GM18526 (cell line): ENCODE measurements at regions not wholly inside any gene's neighbourhood (a gene's known extent, or its start where the extent isn't known, plus 50 kb on each side); places are given as distances from the start of the nearest gene placed in this dataset.

Experiments used
- POLR2A ChIP-seq: IDR thresholded peaks from 3 replicates; pipeline ENCODE4 v1.6.1; 2011; ENCODE audit not compliant: insufficient read length; ENCODE audit errors: extremely low read depth

DNA sequence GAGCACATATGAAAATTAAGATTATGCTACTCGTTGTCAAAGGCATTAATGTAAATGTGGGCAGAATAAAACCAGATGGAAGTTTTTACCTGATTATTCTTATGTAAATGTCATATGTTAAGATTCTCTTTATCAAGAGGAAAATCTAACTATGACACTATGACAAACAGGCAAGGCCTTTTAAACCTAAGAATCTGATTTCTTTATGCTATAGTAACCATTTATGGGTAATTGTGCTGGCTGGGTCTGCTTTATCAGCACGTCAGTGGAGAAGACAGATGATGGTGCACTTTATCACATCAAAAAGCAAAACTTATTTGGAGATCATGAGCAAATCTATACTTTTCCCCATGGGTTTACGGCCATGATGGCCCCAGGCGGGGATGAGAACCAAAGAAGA is 412.0 kb upstream of the NOX3 start:
- TF ChIP-seq POLR2A = no peak

DNA sequence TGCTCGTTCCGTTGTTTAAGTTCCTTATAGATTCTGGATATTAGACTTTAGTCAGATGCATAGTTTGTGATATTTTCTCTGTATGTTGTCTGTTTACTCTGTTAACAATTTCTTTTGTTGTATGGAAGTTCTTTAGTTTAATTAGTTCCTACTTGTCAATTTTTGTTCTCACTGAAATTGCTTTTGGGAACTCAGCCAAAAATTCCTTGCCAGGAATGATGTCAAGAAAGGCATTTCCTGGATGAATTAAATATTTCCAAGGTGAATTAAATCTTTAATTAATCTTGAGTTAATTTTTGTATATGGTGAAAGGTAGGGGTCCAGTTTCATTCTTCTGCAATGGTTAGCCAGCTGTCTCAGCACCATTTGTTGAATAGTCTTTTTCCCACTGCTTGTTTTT is 406.2 kb upstream of the NOX3 start:
- no peak for TF ChIP-seq POLR2A

DNA sequence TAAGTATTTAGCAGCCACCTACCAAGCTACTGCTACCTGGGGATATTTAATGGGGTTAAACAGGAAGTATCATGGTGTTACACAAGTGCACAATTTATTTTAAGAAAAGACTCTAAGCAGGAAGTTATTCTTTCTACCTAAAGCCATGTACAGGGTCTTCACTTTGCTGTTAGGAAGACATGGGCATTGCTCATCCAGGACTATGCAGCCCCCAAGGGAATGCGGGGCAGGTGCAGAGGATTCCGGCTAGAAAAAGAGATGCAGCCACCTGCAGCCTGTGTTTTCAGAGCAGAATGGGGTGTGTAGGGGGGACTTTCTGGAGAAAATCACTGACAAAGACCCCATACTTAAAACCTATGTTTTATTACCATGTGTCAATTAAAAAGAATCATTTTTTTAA is 399.1 kb upstream of the NOX3 start:
- no peak for TF ChIP-seq POLR2A

DNA sequence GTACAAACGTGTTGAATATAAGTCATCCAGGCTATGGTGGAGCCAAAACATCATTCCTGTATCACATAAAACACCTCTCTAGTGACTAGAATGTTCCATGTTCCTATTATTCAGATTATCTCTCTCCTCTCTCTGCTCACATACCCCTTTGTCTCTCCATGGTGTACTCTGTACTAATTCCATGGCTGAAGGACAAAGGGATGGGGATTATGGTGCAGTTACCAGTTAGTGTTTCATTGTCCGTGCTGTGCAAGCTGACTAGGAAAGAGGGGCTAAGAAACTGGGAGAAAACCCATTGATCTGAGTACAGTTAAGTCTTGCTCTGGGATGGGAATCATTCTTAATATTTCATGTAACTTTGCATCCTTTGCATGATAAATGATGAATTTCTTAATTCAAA is 397.4 kb upstream of the NOX3 start:
- no peak for TF ChIP-seq POLR2A

DNA sequence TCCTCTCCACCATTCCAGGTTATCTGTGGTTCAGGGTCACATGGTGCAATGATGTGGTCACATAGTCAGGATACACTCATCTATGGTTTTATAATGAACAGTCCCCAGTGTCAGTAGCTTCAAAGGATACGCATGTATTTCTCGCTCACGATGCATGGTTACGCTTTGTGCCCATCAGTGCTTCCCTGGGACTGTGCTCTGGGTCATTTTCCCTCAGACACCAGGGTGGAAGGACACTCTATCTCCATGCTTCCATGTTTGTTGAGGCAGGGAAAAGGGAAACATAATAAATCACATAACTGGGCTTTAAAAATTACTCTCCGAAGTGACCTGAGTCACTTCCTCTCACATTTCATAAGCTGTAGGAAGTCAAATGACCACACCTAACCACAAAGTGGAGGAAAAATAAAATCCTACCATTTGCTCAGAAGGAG is 394.8 kb upstream of the NOX3 start:
- TF ChIP-seq POLR2A = no peak

DNA sequence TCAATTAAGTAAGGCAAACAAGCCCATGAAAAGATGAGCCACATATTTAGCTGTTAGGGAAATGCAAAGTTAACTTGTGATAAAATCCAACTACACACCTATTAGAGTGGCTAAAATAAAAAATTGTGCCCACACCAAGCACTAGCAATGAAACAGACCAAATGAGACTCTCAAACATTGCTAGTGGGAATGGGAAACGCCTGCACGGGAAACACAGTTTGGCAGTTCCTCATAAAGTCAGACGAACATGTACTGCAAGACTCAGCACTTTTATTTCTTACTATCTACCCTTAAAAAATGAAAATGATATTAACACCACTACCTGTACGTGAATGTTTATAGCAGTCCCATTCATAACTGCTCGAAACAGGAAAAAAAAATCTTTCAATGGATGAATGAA is 392.1 kb upstream of the NOX3 start:
- TF ChIP-seq POLR2A = no peak

DNA sequence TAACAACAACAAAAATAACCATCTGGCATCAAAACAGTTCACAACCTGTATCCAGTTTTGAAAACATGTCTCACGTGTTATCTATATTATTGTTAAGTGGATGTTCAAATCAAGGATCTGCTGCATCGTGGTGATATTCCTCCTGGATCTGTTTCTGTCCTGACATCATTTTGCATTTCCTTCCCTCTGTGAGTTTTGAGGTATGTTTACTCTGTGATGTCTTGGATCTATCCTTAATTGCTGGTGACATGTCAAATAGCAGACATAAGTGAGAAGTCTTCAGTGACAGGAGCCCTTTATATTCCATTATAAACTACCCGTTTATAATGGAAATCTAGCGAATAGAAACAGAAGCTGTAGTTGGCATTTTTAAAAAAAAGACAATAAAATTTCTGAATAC is 381.8 kb upstream of the NOX3 start:
- no peak for TF ChIP-seq POLR2A

DNA sequence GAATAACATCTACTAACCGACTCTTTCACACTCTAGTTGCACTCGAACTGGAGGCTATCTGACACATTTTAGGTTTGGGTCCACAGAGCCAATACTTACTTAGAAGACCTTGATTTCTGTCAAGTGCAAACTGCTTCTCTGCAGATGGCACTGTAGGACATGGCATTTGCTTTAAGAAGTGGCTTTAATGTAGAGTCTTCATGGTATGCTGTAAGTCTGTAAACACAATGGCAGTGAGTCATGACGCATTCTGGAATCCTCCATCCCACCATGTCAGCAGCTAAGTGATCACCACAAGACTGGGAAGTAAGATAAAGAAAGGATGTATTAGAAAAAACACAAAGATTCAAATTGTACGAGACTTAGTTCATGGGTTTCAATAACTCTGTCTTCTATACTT is 377.0 kb upstream of the NOX3 start:
- TF ChIP-seq POLR2A = no peak

DNA sequence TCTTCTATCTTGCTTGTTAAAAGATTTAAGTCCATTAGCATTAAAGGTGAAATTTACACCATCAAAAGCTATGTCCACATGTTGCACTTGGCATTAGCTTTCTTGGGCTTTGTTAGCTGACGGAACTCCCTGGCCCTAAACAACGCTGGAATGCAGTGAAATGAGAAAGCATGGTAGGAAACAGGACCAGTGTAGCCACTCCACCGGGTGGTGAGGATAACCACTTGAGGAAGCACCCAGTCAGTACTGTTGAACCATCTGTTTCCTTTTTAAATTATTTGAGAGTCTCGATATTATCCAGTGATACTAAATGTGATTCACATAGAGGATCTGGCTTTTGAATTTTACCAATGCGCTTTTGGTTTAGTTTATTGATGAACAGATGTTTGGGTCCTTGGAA is 374.9 kb upstream of the NOX3 start:
- TF ChIP-seq POLR2A = no peak

DNA sequence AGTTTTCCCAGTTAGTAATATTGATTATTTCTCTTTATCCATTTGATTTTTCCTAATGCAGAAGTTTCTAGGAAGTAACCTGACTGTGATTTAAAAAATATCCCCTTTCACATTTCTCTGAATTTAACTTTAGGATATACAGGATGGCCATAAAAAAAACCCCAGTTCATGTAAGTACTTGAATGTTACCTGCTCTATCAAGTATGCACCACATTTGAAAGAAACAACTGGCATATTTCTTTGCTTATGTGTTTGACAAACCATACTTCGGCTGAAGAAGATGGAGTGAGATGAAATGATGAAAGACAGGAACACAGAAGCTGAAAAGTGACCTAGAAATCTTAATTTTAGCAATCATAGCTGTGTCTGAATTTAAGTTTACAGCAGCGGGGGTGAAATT is 374.0 kb upstream of the NOX3 start:
- no peak for TF ChIP-seq POLR2A

DNA sequence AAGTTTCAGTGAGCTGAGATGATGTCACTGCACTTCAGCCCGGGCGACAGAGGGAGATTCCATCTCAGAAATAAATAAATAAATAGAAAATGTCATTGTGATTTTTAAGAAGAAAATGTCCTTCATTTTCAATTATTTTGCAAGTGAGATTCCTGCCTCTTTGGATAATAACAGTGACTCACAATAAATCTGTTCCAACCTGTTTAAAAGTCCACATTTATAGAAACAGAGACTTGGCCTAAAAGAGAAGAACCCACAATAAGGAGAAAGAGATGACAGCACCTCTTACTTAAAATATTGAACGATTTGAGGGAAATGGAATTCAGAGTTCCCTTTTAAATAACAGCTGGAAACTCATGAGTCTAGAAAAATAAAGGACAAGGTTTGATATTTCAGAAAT is 373.4 kb upstream of the NOX3 start:
- no peak for TF ChIP-seq POLR2A

DNA sequence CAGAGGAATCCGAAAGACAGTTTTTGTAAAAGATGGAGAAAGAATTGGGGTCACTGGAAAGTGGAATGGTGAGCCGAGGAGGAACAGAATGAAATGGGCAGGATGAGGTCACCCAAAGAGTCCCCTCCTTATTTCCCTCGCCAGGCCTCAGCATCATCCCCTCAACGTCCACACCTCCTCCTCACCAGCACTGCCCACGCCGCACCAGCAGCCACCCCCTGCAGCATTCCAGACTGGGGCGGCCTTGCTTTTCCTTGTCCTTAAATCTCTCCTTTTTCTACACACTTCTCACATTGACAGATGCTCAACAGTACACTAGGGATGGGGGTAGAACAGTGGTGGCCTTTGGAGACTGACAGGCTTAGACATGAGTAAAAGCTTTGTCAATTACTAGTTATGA is 363.1 kb upstream of the NOX3 start:
- no peak for TF ChIP-seq POLR2A

DNA sequence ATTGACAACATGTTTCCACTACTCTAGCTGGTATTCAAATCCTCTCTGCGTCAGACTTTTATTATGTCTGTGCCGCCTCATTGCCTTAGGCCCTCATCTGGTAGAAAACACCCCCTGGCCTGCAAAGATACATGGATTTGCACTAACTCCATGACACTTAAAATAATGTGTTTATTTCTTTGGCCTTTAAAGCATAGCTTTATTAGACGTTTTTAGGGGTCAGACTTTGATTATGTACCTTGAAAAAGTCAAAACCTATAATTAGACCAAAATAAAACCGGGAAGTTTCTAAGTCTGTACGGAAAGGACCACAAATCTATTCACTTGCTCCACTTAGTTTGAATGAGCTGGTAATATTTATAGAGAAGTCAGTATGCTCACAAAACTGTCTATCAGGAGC is 357.9 kb upstream of the NOX3 start:
- no peak for TF ChIP-seq POLR2A

DNA sequence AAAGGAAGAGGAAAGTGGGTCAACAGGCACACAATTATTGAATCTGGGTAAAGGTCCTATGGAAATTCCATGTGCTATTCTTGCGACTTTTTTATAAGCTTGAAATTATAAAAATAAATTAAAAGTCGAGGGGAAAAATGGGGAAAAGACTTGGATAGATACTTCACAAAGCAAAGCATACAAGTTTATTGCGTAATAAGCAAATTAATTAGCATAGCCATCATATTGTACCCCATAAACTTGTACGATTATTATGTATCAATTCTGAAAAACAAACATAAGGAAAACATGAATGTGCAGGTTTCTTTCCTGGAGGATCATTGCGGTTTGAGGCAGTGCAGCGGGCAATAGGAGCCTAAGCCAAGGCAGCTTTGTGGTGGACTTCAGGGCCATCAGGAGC is 351.6 kb upstream of the NOX3 start:
- TF ChIP-seq POLR2A = no peak

DNA sequence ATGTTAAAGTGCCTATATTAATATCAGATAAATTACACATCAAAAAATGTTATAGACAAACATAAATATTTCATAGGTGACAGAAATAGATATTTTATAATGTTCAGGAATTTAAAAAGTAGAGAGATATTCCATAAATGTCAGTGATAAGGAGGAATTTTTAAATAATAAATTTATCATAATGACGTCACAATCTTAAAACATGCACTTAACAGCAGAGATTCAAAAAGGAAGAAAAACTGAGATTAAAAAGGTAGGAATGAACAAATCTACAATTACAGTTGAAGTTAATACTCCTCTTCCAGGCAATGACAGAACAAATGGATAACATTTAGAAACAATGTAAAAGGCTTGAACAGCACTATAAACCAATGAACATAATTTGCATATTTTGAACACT is 345.4 kb upstream of the NOX3 start:
- TF ChIP-seq POLR2A = no peak

DNA sequence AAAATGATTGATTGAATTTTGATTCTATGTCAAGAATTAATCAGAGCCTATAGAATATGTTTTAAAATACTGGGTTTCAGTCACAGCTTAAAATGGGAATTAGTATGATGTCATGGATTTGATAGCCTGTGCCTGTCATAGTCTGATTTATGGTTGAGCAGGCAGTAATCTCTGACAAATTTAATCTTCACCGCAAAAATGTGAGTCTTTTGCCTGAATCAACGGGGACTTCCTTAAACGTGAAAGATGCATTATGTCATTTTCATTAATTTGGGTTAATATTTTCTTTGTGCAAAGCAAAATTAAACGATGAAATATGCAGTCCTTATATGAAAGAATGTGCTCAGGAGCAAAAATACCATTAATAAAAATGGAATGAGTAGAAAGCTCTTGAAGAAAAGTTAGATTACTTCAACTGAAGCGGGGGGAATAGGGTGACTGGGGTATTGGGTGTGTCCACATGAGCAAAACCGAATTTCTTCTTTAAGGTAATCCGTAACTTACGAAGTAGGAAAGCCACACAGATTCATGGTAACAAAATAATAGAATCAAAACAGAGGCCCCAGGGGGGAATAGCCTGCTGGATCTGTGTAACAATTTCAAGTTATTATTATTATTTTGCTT is 339.6 kb upstream of the NOX3 start:
- no peak for TF ChIP-seq POLR2A

DNA sequence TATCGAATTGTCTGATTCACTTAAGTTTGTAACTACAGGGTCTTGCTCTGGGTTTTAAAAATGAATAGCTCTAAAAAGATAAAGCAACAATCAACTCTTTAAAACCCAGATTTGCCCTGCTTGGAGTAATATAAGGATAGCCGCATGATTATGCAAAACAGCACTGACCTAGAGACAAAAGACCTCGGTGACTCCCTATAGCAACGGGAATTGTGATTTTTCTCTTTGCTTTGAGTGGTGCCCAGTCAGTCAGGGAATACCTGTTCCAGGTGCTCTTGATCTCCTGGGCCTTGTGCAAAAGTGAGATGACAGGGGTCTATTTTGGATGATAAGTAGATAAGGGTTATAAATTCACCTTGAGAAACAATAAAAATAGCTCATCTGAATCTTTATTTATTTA is 336.3 kb upstream of the NOX3 start:
- no peak for TF ChIP-seq POLR2A

DNA sequence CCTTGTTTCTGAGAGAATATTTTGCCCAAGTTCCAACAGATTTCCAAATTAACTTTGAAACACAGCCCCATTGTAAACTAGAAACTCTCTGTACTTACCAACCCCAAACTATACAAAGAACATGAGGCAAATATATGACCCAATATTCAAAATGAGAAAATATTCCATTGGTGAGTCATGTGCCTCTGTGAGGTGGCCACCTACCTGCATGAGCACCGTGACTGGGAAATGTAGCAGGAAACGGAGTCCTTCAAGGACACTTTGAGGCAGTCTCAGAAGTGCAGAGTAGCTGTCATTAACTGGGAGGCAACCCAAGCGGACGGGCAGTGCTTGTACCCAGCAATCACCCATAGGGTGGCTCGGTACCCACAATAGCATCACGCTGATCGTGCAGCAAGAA is 335.5 kb upstream of the NOX3 start:
- no peak for TF ChIP-seq POLR2A
